ENCODE measurements at regions not wholly inside any gene's neighbourhood (a gene's known extent, or its start where the extent isn't known, plus 50 kb on each side); places are given as distances from the start of the nearest gene placed in this dataset.

DNA sequence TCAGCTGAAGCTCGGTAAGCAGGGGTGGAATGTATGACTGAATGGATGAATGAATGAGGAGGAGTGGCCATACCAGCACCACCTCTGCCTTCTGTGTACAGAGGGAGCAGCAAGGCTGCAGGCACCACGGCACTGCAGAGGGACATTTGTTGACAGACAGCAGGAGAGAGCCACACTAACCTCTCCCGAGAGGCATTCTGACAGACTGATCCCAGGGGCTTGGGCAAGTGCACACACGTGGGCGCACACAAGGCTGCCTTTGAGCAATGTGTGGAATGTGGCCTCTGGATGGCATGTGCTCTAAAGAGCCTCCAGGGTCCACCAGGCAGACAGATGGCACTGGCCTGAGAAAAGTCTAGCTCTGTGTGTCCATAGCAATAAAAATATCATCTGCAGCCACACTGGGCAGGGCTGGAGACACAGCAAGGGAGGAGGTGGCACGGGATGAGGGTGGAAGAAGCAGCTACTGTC is 111.8 kb downstream of the ACTL7B start (continued):
- TF ChIP-seq, protein P1, sequence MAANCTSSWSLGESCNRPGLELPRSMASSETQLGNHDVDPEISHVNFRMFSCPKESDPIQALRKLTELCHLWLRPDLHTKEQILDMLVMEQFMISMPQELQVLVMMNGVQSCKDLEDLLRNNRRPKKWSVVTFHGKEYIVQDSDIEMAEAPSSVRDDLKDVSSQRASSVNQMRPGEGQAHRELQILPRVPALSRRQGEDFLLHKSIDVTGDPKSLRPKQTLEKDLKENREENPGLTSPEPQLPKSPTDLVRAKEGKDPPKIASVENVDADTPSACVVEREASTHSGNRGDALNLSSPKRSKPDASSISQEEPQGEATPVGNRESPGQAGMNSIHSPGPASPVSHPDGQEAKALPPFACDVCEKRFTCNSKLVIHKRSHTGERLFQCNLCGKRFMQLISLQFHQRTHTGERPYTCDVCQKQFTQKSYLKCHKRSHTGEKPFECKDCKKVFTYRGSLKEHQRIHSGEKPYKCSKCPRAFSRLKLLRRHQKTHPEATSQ (CRISPR knock-in tag; IDR thresholded peaks at IDR 0.05; ENCODE audit: borderline replicate concordance) = no peak
- TF ChIP-seq ZNF143 (CRISPR knock-in tag; IDR thresholded peaks at IDR 0.05) (no peak), ARID2 (CRISPR knock-in tag; IDR thresholded peaks at IDR 0.05; ENCODE audit: borderline replicate concordance) (no peak), FOSL1 (CRISPR knock-in tag; IDR thresholded peaks at IDR 0.05; ENCODE audit: borderline replicate concordance) (no peak), CC2D1A (CRISPR knock-in tag; IDR thresholded peaks at IDR 0.05) (no peak), KLF6 (CRISPR knock-in tag; IDR thresholded peaks at IDR 0.05) (no peak), ELF1 (CRISPR knock-in tag; IDR thresholded peaks at IDR 0.05) (no peak), ZNF558 (CRISPR knock-in tag; IDR thresholded peaks at IDR 0.05; ENCODE audit: borderline replicate concordance) (no peak), NBN (conservative IDR thresholded peaks at IDR 0.05) (no peak), RFX1 (IDR thresholded peaks at IDR 0.05) (no peak), RFXAP (CRISPR knock-in tag; IDR thresholded peaks at IDR 0.05; ENCODE audit: borderline replicate concordance) (no peak), ZNF564 (CRISPR knock-in tag; IDR thresholded peaks at IDR 0.05) (no peak), ZNF24 (IDR thresholded peaks at IDR 0.05) (peak; percentile 87), ZNF230 (CRISPR knock-in tag; IDR thresholded peaks at IDR 0.05) (no peak), JDP2 (CRISPR knock-in tag; IDR thresholded peaks at IDR 0.05; ENCODE audit: borderline replicate concordance) (no peak)
- TF ChIP-seq, protein P2, sequence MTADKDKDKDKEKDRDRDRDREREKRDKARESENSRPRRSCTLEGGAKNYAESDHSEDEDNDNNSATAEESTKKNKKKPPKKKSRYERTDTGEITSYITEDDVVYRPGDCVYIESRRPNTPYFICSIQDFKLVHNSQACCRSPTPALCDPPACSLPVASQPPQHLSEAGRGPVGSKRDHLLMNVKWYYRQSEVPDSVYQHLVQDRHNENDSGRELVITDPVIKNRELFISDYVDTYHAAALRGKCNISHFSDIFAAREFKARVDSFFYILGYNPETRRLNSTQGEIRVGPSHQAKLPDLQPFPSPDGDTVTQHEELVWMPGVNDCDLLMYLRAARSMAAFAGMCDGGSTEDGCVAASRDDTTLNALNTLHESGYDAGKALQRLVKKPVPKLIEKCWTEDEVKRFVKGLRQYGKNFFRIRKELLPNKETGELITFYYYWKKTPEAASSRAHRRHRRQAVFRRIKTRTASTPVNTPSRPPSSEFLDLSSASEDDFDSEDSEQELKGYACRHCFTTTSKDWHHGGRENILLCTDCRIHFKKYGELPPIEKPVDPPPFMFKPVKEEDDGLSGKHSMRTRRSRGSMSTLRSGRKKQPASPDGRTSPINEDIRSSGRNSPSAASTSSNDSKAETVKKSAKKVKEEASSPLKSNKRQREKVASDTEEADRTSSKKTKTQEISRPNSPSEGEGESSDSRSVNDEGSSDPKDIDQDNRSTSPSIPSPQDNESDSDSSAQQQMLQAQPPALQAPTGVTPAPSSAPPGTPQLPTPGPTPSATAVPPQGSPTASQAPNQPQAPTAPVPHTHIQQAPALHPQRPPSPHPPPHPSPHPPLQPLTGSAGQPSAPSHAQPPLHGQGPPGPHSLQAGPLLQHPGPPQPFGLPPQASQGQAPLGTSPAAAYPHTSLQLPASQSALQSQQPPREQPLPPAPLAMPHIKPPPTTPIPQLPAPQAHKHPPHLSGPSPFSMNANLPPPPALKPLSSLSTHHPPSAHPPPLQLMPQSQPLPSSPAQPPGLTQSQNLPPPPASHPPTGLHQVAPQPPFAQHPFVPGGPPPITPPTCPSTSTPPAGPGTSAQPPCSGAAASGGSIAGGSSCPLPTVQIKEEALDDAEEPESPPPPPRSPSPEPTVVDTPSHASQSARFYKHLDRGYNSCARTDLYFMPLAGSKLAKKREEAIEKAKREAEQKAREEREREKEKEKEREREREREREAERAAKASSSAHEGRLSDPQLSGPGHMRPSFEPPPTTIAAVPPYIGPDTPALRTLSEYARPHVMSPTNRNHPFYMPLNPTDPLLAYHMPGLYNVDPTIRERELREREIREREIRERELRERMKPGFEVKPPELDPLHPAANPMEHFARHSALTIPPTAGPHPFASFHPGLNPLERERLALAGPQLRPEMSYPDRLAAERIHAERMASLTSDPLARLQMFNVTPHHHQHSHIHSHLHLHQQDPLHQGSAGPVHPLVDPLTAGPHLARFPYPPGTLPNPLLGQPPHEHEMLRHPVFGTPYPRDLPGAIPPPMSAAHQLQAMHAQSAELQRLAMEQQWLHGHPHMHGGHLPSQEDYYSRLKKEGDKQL (CRISPR knock-in tag; IDR thresholded peaks at IDR 0.05; ENCODE audit: low read depth) = no peak
- TF ChIP-seq, protein P3, sequence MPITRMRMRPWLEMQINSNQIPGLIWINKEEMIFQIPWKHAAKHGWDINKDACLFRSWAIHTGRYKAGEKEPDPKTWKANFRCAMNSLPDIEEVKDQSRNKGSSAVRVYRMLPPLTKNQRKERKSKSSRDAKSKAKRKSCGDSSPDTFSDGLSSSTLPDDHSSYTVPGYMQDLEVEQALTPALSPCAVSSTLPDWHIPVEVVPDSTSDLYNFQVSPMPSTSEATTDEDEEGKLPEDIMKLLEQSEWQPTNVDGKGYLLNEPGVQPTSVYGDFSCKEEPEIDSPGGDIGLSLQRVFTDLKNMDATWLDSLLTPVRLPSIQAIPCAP (CRISPR knock-in tag; IDR thresholded peaks at IDR 0.05; ENCODE audit: low read depth) = no peak
- TF ChIP-seq, protein P4, sequence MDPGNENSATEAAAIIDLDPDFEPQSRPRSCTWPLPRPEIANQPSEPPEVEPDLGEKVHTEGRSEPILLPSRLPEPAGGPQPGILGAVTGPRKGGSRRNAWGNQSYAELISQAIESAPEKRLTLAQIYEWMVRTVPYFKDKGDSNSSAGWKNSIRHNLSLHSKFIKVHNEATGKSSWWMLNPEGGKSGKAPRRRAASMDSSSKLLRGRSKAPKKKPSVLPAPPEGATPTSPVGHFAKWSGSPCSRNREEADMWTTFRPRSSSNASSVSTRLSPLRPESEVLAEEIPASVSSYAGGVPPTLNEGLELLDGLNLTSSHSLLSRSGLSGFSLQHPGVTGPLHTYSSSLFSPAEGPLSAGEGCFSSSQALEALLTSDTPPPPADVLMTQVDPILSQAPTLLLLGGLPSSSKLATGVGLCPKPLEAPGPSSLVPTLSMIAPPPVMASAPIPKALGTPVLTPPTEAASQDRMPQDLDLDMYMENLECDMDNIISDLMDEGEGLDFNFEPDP (CRISPR knock-in tag; conservative IDR thresholded peaks at IDR 0.05) = no peak
- TF ChIP-seq, protein P5, sequence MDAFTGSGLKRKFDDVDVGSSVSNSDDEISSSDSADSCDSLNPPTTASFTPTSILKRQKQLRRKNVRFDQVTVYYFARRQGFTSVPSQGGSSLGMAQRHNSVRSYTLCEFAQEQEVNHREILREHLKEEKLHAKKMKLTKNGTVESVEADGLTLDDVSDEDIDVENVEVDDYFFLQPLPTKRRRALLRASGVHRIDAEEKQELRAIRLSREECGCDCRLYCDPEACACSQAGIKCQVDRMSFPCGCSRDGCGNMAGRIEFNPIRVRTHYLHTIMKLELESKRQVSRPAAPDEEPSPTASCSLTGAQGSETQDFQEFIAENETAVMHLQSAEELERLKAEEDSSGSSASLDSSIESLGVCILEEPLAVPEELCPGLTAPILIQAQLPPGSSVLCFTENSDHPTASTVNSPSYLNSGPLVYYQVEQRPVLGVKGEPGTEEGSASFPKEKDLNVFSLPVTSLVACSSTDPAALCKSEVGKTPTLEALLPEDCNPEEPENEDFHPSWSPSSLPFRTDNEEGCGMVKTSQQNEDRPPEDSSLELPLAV (CRISPR knock-in tag; conservative IDR thresholded peaks at IDR 0.05; ENCODE audit: low read depth) = no peak

Data from HepG2 (cell line).